ENCODE measurements at regions not wholly inside any gene's neighbourhood (a gene's known extent, or its start where the extent isn't known, plus 50 kb on each side); places are given as distances from the start of the nearest gene placed in this dataset.

DNA sequence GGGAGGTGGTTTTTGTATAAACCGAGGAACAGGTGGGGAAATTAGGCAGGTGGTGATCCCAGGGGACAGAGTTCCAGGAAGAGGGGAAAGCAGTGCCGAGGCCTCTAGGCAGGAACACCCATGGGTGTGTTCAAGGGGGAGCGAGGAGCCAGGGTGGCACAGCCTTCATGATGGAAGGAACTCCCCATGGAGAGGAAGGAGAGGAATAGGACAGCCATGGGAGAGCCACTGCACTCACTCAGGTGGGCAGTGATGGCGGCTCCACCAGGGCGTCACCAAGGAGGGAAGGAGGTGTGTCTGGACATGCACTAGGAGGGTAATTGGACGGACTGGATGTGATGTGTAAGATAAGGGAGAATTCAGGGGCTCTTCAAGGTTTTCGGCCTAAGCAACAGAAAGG is 98.2 kb downstream of the THBS2 start:
- Histone ChIP-seq H3K27me3 (no peaks in the 10 kb centered on the region), H3K4me1 (ENCODE audit: control insufficient read depth in 1 of 2, insufficient read depth in 1 of 2, low read depth in 1 of 2, low read length in 1 of 2) (no peaks in the 10 kb centered on the region), H3K9me3 (no peaks in the 10 kb centered on the region), H3K27ac (no peak overlapping the region), H3K36me3 (no peaks in the 10 kb centered on the region), H3K4me3 (ENCODE audit: low read depth in 1 of 2, low read length in 1 of 2) (no peak overlapping the region)
- TF ChIP-seq, protein P1, sequence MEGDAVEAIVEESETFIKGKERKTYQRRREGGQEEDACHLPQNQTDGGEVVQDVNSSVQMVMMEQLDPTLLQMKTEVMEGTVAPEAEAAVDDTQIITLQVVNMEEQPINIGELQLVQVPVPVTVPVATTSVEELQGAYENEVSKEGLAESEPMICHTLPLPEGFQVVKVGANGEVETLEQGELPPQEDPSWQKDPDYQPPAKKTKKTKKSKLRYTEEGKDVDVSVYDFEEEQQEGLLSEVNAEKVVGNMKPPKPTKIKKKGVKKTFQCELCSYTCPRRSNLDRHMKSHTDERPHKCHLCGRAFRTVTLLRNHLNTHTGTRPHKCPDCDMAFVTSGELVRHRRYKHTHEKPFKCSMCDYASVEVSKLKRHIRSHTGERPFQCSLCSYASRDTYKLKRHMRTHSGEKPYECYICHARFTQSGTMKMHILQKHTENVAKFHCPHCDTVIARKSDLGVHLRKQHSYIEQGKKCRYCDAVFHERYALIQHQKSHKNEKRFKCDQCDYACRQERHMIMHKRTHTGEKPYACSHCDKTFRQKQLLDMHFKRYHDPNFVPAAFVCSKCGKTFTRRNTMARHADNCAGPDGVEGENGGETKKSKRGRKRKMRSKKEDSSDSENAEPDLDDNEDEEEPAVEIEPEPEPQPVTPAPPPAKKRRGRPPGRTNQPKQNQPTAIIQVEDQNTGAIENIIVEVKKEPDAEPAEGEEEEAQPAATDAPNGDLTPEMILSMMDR (IDR thresholded peaks at IDR 0.05) = no peak

DNA sequence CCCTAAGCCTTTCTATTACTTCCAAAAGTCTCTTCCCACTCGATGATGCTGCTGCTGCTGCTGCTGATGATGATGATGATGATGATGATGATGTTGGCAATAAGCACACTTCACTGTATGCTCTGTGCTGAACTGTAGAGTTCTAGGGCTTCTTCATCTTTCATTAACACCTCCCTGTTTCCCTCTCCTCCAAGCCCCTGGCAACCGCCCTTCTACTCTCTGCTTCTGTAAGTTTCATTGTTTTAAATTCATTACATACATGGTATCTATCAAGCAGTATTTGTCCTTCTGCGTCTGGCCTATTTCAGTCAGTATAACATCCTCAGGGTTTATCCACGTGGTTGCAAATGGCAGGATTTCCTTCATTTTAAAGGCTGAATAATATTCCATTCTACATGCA is 100.2 kb downstream of the THBS2 start:
- Histone ChIP-seq H3K27me3 (no peaks in the 10 kb centered on the region), H3K4me3 (ENCODE audit: low read depth in 1 of 2, low read length in 1 of 2) (no peak overlapping the region), H3K4me1 (ENCODE audit: control insufficient read depth in 1 of 2, insufficient read depth in 1 of 2, low read depth in 1 of 2, low read length in 1 of 2) (no peaks in the 10 kb centered on the region), H3K36me3 (no peaks in the 10 kb centered on the region), H3K27ac (no peak overlapping the region), H3K9me3 (no peaks in the 10 kb centered on the region)
- TF ChIP-seq, protein P1 (IDR thresholded peaks at IDR 0.05) = no peak

DNA sequence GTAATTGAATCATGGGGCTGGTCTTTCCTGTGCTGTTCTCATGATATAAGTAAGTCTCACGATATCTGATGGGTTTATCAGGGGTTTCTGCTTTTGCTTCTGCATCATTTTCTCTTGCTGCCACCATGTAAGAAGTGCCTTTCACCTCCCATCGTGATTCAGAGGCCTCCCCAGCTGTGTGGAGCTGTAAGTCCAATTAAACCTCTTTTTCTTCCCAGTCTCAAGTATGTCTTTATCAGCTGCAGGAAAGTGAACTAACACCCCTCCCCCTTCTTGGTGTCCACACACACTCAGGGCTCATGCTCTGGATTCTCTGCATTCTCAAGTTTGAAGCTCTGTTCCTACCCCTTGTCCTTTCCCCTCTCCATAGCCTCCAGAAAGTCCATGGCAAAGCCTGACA is 107.1 kb downstream of the THBS2 start:
- no peaks in the 10 kb centered on the region for H3K27me3 ChIP-seq
- no peak overlapping the region for H3K4me3 ChIP-seq (ENCODE audit: low read depth in 1 of 2, low read length in 1 of 2)
- TF ChIP-seq, protein P1 (IDR thresholded peaks at IDR 0.05) = no peak
- no peak overlapping the region for H3K27ac ChIP-seq
- H3K36me3 ChIP-seq = no peaks in the 10 kb centered on the region
- H3K4me1 ChIP-seq (ENCODE audit: control insufficient read depth in 1 of 2, insufficient read depth in 1 of 2, low read depth in 1 of 2, low read length in 1 of 2) = no peaks in the 10 kb centered on the region
- H3K9me3 ChIP-seq = no peaks in the 10 kb centered on the region

DNA sequence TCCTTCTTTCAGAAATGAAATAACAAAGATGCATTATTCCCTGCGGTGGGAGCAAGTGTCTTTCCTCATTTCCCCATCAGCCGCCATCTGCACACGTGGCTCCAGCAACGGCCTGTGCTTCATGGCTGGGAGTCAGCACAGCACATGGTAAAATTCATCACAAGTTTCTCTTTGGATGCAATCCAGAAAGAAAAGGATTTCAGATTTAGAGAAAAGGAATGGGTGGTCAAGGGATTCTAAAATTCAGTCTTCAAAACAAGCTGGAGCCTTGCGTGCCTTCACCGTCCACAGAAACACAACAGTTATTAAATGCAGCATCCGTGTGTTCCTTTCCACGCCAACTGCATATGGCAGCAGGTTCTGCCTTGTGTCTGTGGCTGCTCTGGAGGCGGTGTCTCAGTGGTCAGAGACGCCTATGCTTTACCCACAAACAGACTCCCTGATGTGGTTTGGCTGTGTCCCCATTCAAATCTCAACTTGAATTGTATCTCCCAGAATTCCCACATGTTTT is 107.6 kb downstream of the THBS2 start:
- TF ChIP-seq, protein P1 (IDR thresholded peaks at IDR 0.05) = no peak
- Histone ChIP-seq H3K9me3 (no peaks in the 10 kb centered on the region), H3K36me3 (no peaks in the 10 kb centered on the region), H3K27me3 (no peaks in the 10 kb centered on the region), H3K4me3 (ENCODE audit: low read depth in 1 of 2, low read length in 1 of 2) (no peak overlapping the region), H3K27ac (no peak overlapping the region), H3K4me1 (ENCODE audit: control insufficient read depth in 1 of 2, insufficient read depth in 1 of 2, low read depth in 1 of 2, low read length in 1 of 2) (no peaks in the 10 kb centered on the region)

DNA sequence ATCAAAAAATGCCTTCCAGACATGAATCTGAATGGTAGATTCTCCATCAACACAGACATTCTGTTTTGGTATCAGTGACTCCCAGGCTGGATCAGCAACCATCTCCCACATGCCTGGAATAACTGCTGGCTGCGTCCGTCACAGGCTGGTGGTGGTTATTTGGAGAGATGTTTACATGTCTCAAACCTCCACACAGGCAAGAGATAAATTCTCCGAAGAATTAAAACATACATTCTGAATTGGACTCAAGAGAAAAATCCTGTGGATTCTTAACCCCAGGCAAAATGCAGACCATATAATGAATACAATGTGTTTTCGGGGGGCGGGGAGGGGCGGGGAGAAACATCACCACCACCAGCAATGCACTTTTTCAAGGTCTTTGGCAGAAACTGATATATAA is 108.2 kb downstream of the THBS2 start:
- TF ChIP-seq, protein P1 (IDR thresholded peaks at IDR 0.05) = no peak
- Histone ChIP-seq H3K27ac (no peak overlapping the region), H3K4me1 (ENCODE audit: control insufficient read depth in 1 of 2, insufficient read depth in 1 of 2, low read depth in 1 of 2, low read length in 1 of 2) (no peaks in the 10 kb centered on the region), H3K4me3 (ENCODE audit: low read depth in 1 of 2, low read length in 1 of 2) (no peak overlapping the region), H3K36me3 (no peaks in the 10 kb centered on the region), H3K27me3 (no peaks in the 10 kb centered on the region), H3K9me3 (no peaks in the 10 kb centered on the region)

DNA sequence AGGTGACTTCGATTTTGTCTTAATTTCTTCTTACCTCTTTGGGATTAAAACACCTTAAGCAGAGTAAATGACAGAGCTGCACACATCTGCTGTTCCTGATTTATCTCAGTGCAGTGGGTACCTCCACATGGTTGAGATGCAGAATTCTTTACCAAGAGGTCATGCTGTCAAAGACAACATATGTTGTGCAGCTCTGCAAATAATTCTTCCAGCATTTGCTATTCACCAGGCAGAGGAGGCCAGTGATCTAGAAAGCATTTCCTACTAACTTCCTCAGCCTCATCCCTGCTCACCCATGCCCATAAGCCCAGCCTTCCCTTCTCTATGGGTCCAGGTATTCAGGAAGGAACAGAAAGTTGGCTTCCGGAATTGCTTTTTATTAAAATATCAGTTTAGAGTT is 109.3 kb downstream of the THBS2 start:
- H3K27ac ChIP-seq = no peak overlapping the region
- H3K36me3 ChIP-seq = no peaks in the 10 kb centered on the region
- no peaks in the 10 kb centered on the region for H3K27me3 ChIP-seq
- H3K4me1 ChIP-seq (ENCODE audit: control insufficient read depth in 1 of 2, insufficient read depth in 1 of 2, low read depth in 1 of 2, low read length in 1 of 2) = no peaks in the 10 kb centered on the region
- no peaks in the 10 kb centered on the region for H3K9me3 ChIP-seq
- no peak overlapping the region for H3K4me3 ChIP-seq (ENCODE audit: low read depth in 1 of 2, low read length in 1 of 2)
- TF ChIP-seq, protein P1 (IDR thresholded peaks at IDR 0.05) = no peak

Measured in neutrophil (primary cell).